ENCODE measurements at regions not wholly inside any gene's neighbourhood (a gene's known extent, or its start where the extent isn't known, plus 50 kb on each side); places are given as distances from the start of the nearest gene placed in this dataset.
"Not testable (repeated sequence)": the region's sequence is repeated elsewhere in the genome, so short reads cannot be mapped to it uniquely, and the experiment has no call there.

DNA sequence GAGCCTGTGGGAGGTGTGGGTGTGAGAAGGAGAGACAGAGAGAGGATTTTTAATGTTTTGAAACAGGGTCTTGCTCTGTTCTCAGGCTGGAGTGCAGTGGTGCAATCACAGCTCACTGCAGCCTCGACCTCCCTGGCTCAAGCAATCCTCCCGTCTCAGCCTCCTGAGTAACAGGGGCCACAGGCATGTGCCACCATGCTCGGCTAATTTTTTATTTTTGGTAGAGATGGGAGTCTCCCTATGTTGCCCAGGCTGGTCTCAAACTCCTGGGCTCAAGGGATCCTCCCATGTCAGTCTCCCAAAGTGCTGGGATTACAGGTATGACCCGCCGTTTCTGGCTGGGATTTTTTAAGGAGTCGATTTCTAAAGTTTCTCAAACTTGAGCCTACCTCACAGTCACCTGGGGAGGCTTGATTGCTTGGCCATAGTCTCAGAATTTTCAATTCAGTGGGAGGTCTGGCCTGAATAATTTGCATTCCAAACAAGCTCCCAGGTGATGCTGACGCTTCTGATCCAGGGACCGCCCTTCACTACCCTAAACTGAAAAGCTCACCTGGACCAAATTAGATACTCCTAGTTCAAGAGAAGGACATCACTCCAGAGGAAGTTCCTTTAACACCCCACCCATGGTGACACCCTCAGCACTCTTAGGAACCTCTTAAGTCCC lies 70.8 kb upstream of the SLC1A4 start:
- no peak for DNase-seq (ENCODE audit: extremely low spot score)
- TF ChIP-seq, protein P1, sequence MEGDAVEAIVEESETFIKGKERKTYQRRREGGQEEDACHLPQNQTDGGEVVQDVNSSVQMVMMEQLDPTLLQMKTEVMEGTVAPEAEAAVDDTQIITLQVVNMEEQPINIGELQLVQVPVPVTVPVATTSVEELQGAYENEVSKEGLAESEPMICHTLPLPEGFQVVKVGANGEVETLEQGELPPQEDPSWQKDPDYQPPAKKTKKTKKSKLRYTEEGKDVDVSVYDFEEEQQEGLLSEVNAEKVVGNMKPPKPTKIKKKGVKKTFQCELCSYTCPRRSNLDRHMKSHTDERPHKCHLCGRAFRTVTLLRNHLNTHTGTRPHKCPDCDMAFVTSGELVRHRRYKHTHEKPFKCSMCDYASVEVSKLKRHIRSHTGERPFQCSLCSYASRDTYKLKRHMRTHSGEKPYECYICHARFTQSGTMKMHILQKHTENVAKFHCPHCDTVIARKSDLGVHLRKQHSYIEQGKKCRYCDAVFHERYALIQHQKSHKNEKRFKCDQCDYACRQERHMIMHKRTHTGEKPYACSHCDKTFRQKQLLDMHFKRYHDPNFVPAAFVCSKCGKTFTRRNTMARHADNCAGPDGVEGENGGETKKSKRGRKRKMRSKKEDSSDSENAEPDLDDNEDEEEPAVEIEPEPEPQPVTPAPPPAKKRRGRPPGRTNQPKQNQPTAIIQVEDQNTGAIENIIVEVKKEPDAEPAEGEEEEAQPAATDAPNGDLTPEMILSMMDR (IDR thresholded peaks at IDR 0.05; ENCODE audit: control extremely low read depth, extremely low read depth, low read depth, missing control alignments): no peak
- ChIA-PET CTCF (interaction anchor here (0.6 to 13.9 kb wide), 54 partner anchors 8 to 656 kb away, joined by 3 to 277 read pairs (median 4); partner anchors contain the start of gene SLC1A4), POLR2A (interaction anchor here (0.6 to 2.7 kb wide), 6 partner anchors 15 to 212 kb away, joined by 3 to 28 read pairs (median 4); partner anchors contain the start of genes CEP68 and RAB1A)

DNA sequence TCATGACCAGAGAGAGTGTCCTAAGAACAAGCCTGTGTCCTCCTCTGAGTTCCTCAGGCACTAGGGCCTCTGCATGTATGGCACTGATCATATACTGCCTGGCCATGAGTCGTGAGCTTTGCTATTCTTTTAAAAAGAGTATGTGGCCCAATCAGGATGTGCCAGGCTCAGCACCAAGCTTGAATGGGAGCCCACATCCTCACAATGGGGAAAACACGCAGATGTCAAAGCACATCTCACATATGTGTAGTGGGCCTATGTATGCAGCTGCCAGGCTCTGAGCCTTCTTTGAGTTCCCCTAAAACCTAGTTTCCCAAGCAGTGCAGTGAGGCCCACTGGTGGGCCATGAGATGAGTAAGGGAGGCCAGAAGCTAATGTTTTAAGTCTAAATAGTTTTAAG lies 69.9 kb upstream of the SLC1A4 start:
- no peak for DNase-seq (ENCODE audit: extremely low spot score)
- TF ChIP-seq, protein P1 (IDR thresholded peaks at IDR 0.05; ENCODE audit: control extremely low read depth, extremely low read depth, low read depth, missing control alignments): no peak
- ChIA-PET CTCF (interaction anchor here (1.0 to 13.9 kb wide), 12 partner anchors 9 to 397 kb away, joined by 3 to 277 read pairs (median 8); partner anchors contain the start of gene SLC1A4), POLR2A (interaction anchor here (0.6 to 1.2 kb wide), 4 partner anchors 14 to 156 kb away, joined by 3 to 6 read pairs (median 4); partner anchors contain the start of gene CEP68)

DNA sequence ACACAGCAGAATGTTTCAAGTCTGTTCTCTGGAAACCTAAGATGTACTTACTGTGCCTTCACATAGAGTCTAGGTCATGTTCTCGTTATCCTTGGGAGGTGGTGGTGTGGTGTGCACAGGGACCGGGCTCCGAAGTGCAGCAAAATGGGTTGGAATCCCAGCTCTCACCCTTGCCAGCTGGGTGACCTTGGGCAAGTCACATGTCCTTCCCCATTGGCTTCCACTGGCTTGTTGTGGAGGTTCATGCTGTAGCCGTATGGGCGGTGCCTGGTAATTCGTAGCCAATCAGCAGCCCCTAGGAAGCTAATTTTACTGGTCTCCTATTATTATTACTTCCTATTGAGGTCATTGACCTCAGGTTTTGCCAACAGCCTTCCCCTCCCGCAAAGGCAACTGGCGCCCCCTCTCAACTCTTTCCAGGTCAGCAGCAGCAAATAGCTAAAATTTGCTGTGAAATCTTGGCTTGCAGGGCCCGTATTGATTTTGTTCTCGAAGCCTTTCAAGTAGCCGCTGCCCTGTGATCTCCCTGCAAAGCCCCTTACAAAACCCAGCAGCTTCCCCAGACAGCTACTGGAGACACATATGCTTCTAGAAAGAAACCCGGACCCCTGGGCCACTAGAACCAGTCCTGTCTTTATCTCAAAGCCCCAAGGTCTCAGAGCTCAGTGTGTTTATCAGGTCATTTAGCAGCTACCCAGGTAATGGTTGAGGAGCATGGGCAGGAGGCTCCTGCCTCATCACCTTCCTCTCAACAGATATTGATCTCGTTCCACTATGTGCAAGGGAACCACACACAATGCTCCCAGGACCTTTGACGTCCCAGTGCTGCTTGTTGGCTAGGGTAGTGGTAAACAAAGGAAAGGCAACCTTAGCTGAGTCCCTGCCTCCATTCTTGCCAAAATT lies 66.5 kb upstream of the SLC1A4 start:
- DNase-seq (ENCODE audit: extremely low spot score): no peak
- ChIA-PET POLR2A (no interaction called here), CTCF (interaction anchor here (1.0 to 13.9 kb wide), 13 partner anchors 9 to 595 kb away, joined by 3 to 277 read pairs (median 3); partner anchors contain the start of gene SLC1A4)
- TF ChIP-seq, protein P1 (IDR thresholded peaks at IDR 0.05; ENCODE audit: control extremely low read depth, extremely low read depth, low read depth, missing control alignments): no peak

DNA sequence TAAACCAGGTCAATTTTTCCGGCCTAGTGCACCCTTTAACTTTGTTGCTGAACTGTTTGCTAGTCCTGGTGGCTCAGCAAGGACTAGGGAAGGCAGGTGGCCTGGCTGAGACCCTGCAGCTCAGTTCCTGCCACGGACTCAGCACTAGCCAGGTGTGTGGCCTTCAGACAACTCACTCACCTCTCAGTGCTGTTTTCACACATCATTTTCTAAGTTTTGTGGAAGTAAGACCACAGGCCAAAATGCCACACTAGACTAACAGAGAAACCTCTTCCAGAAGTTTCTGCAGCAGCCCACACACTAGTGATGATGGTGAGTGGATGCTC lies 65.9 kb upstream of the SLC1A4 start:
- POLR2A ChIA-PET: no interaction called here
- CTCF ChIA-PET: interaction anchor here (1.0 to 13.9 kb wide), 9 partner anchors 9 to 595 kb away, joined by 3 to 277 read pairs (median 4); partner anchors contain the start of gene SLC1A4

DNA sequence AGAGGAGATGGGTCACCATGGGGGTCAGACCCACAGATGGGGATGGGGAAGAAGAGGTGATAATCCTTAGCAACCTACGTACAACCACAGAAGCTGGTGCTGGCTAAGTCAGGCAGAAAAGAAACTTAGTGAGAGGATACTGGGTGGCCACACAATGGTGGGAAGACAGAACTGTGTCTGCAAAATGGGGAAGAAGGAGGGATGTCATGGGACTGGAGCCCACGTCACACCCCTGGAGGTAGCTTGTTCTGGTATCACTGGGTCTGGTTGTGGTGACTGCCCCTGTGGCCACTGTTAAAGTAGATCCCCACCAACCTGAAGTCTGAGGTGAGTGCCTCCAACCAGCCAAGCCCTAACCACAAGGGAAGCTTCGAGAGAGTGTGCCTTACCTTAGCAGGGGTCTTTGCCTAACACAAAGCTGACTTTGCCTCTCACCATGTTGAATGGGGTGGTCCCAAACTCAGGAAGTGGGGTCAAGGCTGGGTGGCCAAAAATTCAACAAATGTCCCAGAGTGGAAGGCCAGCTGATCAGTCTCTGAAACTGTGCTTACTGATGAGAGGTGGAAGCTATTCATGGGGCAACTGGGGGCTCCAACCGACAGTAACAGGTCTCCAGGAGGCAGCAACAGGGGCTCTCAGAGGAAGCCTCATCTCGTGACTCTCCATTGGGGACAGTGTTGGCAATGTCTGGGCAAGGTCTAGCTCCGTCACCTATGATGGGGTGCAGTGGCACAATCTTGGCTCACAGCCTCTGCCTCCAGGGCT lies 64.8 kb upstream of the SLC1A4 start:
- ChIA-PET CTCF (interaction anchor here (0.8 to 13.9 kb wide), 7 partner anchors 15 to 594 kb away, joined by 3 to 277 read pairs (median 3); partner anchors contain the start of gene SLC1A4), POLR2A (interaction anchor here (0.5 kb wide), 1 partner anchor 63 kb away, joined by 6 read pairs; no protein-coding TSS in a partner anchor)

More for the DNA sequence above, 65.9 kb upstream of the SLC1A4 start:
- TF ChIP-seq, protein P1 (IDR thresholded peaks at IDR 0.05; ENCODE audit: control extremely low read depth, extremely low read depth, low read depth, missing control alignments): no peak
- DNase-seq (ENCODE audit: extremely low spot score): no peak

GRCh38 chr2:64925930-64926722 lies 63.1 kb upstream of the SLC1A4 start:
- POLR2A ChIA-PET: not testable (repeated sequence)

More for the DNA sequence above, 64.8 kb upstream of the SLC1A4 start:
- DNase-seq (ENCODE audit: extremely low spot score): no peak
- TF ChIP-seq, protein P1 (IDR thresholded peaks at IDR 0.05; ENCODE audit: control extremely low read depth, extremely low read depth, low read depth, missing control alignments): no peak

More at GRCh38 chr2:64925930-64926722, 63.1 kb upstream of the SLC1A4 start:
- DNase-seq (ENCODE audit: extremely low spot score): not testable (repeated sequence)
- CTCF ChIA-PET: interaction anchor here (1.2 kb wide), 2 partner anchors 8 to 11 kb away, joined by 3 to 6 read pairs; no protein-coding TSS in a partner anchor
